Heart left ventricle (tissue), 16 donors: ENCODE measurements at regions not wholly inside any gene's neighbourhood (a gene's known extent, or its start where the extent isn't known, plus 50 kb on each side); places are given as distances from the start of the nearest gene placed in this dataset.

Experiments used
- ATAC-seq, 4 donors: fragments of 200-7000 bp; cut with Tn5 transposase; one replicate each; pipeline ENCODE4 v1.9.1; 2020 to 2022; ENCODE audit warnings: moderate library complexity in 4 of 4, mild to moderate bottlenecking in 3 of 4, moderate number of reproducible peaks in 1 of 4
- DNase-seq, 5 donors: peaks; one replicate each; pipeline ENCODE4 v3.0.0-alpha.2; 2020
- H3K27ac ChIP-seq, 12 donors: fragments of 200-600 bp; sonication (generic) in 4 of 12; one replicate each; pipeline versions ENCODE4 v1.5.0 to v1.8.0; 2016 to 2022; ENCODE audit warnings: mild to moderate bottlenecking in 2 of 12
- H3K27me3 ChIP-seq, 9 donors: fragments of 200-600 bp; sonication (generic) in 2 of 9; one replicate each; pipeline versions ENCODE4 v1.5.1 to v1.8.0; 2016 to 2022; ENCODE audit warnings: mild to moderate bottlenecking in 3 of 9
- H3K36me3 ChIP-seq, 9 donors: fragments of 200-600 bp; sonication (generic) in 2 of 9; one replicate each; pipeline versions ENCODE4 v1.5.0 to v1.8.0; 2018 to 2022; ENCODE audit warnings: mild to moderate bottlenecking in 2 of 9
- H3K4me1 ChIP-seq, 12 donors: fragments of 200-600 bp; sonication (generic) in 4 of 12; one replicate each; pipeline versions ENCODE4 v1.5.0 to v1.8.0; 2016 to 2022; ENCODE audit warnings: mild to moderate bottlenecking in 3 of 12
- H3K4me3 ChIP-seq, 12 donors: fragments of 200-600 bp; sonication (generic) in 4 of 12; one replicate each; pipeline versions ENCODE4 v1.5.0 to v1.8.0; 2017 to 2022; ENCODE audit warnings: mild to moderate bottlenecking in 9 of 12, moderate library complexity in 4 of 12
- H3K9me3 ChIP-seq, 12 donors: fragments of 200-600 bp; sonication (generic) in 4 of 12; one replicate each; pipeline versions ENCODE4 v1.5.0 to v1.8.0; 2016 to 2022; ENCODE audit warnings: mild to moderate bottlenecking in 1 of 12
- POLR2A ChIP-seq, 2 donors: fragments of 450-650 bp; IDR thresholded peaks; one replicate each; pipeline ENCODE4 v1.6.1; 2017; ENCODE audit warnings: antibody characterized with exemption in 2 of 2, mild to moderate bottlenecking in 2 of 2, moderate library complexity in 2 of 2
- WGBS, 4 donors: extraction: QIAGEN DNeasy Blood & Tissue Kit in 2 of 4; methylation state at CpG; one replicate each; pipeline versions ENCODE4 v1.1.5 to v1.1.7; 2013 to 2018; 5-methylcytosine and 5-hydroxymethylcytosine counted together
- intact Hi-C, 10 donors: fragments of 100-400 bp; cut with DNase I; formaldehyde crosslinking; loops; one replicate each; pipeline versions ENCODE4 v1.11.1 to v1.14.2; 2022
- TF ChIP-seq, protein P1 (sequence below), 12 donors: fragments of 200-600 bp; sonication (generic) in 4 of 12; IDR thresholded peaks; one replicate each; pipeline versions ENCODE4 v1.5.0 to v1.8.0; 2018 to 2022; ENCODE audit warnings: antibody characterized with exemption in 12 of 12, mild to moderate bottlenecking in 5 of 12
- donor health status: ischemic (EF 13 %, LVEDD 7.1; RV severe dilation, severe dysfunction).
- donor health status: healthy with polysubstance abuse.
- donor health status: DM: no; HTN: yes; CAD: no.
- donor health status: DM: no; HTN: no; CAD: no.
- donor health status: ischemic (EF 25% LVEDD 6.9; RV normal size, moderate dysfunction).
- donor health status: ischemic (EF 25% LVEDD 5.7; RV mildly dilated, moderate dysfunction).
- donor health status: healthy.
- donor health status: DM: yes; HTN: yes; CAD: no.
- donor health status: ischemic (EF 35%, LVEDD 5.7; RV mildly dilated, moderate dysfunction).
- donor health status: nonischemic (EF 11% LVEDD 7.7; RV severe dilation, severe dysfunction).
- donor health status: DM: yes; HTN: yes; CAD: no.
- donor health status: PGD.
- donor health status: ischemic (EF 29% LVEDD 5.4; RV normal size, mild dysfunction).
- donor health status: nonischemic (EF 23%, LVEDD 6.1; RV moderate dilation, normal function).

DNA sequence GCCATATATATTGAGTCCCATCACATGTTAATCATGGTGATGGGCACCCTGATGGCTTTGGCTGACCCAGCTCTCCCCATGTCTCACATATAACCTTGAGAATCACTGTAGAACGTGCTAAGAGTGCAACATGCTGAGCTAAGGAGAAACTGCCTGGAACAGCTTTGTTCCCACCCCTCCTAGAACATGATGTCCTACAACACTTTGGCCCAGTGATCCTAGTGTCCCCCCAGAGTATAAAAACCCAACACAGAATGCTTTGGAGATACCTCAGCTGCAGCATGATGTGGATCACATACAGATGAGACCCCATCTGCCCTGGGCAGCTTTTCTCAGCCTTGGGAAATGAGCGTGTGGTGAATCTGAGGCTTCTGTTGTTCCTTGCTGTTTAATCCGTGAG is 343.5 kb downstream of the NFIB start:
- intact Hi-C loops: loop anchor here in 3 of 10 donors (5.0 to 10.0 kb wide), 3 partner anchors 42 to 56 kb away; no protein-coding TSS in a partner anchor
- peak in 3 of 4 donors; percentile 24 to 53 (median 43) for ATAC-seq
- H3K27ac ChIP-seq: peak overlapping the region in 1 of 12 donors; percentile 28
- no peaks in the 10 kb centered on the region for H3K9me3 ChIP-seq
- no peak overlapping the region for H3K4me3 ChIP-seq
- no peak for DNase-seq
- H3K4me1 ChIP-seq: peaks cover 0 to 31% (median 8%) of the 10 kb centered on the region in 12 donors
- H3K27me3 ChIP-seq: no peaks in the 10 kb centered on the region
- WGBS, 4 donors: 77 to 90% (median 80%) methylated on average over 3 of the region's 3 CpGs
- no peaks in the 10 kb centered on the region for H3K36me3 ChIP-seq
- no peak for TF ChIP-seq POLR2A (IDR thresholded peaks at IDR 0.05)
- TF ChIP-seq, protein P1, sequence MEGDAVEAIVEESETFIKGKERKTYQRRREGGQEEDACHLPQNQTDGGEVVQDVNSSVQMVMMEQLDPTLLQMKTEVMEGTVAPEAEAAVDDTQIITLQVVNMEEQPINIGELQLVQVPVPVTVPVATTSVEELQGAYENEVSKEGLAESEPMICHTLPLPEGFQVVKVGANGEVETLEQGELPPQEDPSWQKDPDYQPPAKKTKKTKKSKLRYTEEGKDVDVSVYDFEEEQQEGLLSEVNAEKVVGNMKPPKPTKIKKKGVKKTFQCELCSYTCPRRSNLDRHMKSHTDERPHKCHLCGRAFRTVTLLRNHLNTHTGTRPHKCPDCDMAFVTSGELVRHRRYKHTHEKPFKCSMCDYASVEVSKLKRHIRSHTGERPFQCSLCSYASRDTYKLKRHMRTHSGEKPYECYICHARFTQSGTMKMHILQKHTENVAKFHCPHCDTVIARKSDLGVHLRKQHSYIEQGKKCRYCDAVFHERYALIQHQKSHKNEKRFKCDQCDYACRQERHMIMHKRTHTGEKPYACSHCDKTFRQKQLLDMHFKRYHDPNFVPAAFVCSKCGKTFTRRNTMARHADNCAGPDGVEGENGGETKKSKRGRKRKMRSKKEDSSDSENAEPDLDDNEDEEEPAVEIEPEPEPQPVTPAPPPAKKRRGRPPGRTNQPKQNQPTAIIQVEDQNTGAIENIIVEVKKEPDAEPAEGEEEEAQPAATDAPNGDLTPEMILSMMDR (IDR thresholded peaks at IDR 0.05): no peak

DNA sequence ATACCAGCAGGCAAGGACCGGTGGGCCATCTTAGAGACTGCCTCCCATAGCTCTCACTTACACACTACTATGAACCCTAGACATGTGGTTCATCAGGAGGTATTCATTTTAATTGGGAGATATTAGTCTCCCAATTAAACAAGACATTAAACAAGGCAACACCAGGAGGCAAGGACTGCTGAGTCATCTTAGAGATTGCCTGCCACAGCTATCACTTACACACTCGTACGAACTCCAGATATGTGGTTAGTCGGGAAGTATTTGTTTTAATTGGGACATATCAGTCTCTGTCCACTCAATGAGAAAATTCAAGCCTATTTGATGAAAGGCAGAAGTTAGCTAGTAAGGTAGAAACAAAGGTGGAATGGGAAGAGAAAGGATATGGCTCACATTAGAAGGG is 343.9 kb downstream of the NFIB start:
- Histone ChIP-seq H3K4me1 (peaks cover 0 to 31% (median 8%) of the 10 kb centered on the region in 12 donors), H3K27me3 (no peaks in the 10 kb centered on the region), H3K9me3 (no peaks in the 10 kb centered on the region), H3K27ac (peak overlapping the region in 1 of 12 donors; percentile 28), H3K4me3 (no peak overlapping the region), H3K36me3 (no peaks in the 10 kb centered on the region)
- DNase-seq: no peak
- 28 to 70% (median 59%) methylated on average over 4 of the region's 4 CpGs for WGBS, 4 donors
- ATAC-seq: peak in 3 of 4 donors; percentile 28 to 58 (median 45)
- intact Hi-C loops: loop anchor here in 3 of 10 donors (5.0 to 10.0 kb wide), 3 partner anchors 42 to 55 kb away; no protein-coding TSS in a partner anchor
- no peak for TF ChIP-seq POLR2A (IDR thresholded peaks at IDR 0.05)
- TF ChIP-seq, protein P1 (IDR thresholded peaks at IDR 0.05): no peak

DNA sequence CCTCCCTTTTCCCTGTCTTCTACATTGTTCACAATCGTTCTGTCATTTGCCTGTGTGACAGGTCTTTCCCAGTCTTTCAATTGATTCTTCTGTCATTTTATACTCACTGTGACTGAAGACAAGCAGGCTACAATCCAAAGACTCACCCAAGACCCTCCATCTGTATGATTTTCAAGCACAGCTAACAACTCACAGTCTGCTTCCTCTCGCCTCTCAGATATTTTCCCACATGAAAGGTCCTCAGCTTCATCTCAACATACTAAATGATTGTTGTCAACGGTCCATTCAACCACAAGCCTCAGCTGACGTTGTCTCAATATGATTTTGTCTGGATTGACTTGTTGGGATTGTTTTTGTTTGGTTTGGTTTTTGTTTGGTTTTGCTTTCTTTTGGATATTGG is 346.5 kb downstream of the NFIB start:
- Histone ChIP-seq H3K36me3 (no peaks in the 10 kb centered on the region), H3K4me3 (no peak overlapping the region), H3K27me3 (no peaks in the 10 kb centered on the region), H3K9me3 (no peaks in the 10 kb centered on the region), H3K27ac (no peak overlapping the region), H3K4me1 (peaks cover 0 to 30% (median 8%) of the 10 kb centered on the region in 12 donors)
- intact Hi-C loops: loop anchor here in 2 of 10 donors (10.0 kb wide), 2 partner anchors 47 to 103 kb away; no protein-coding TSS in a partner anchor
- TF ChIP-seq POLR2A (IDR thresholded peaks at IDR 0.05): no peak
- TF ChIP-seq, protein P1 (IDR thresholded peaks at IDR 0.05): no peak
- 74 to 84% (median 79%) methylated on average over 4 of the region's 4 CpGs for WGBS, 4 donors
- ATAC-seq (no peak), DNase-seq (no peak)

DNA sequence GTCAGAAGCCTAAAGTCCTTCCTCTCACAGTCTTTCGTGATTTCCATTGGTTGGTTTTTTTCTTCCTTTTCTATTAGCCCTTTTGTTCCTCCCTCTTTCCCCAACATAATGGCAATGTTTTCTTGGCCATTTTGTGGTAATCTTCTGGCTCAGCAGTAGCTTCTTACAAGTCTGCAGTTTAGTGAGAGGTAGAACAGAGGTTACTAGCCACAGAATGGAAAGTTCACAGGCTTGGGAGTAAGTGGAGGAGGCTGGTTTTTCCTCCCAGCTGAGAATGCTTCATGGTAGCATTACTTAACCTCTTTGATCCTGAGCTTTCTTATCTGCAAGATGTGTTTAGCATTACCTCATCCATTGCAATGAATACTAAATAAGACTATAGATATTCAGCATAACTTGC is 346.9 kb downstream of the NFIB start:
- DNase-seq (no peak), ATAC-seq (no peak)
- WGBS, 4 donors: 92 to 100% (median 97%) methylated on average over 1 of the region's 1 CpG
- Histone ChIP-seq H3K36me3 (no peaks in the 10 kb centered on the region), H3K27me3 (no peaks in the 10 kb centered on the region), H3K9me3 (no peaks in the 10 kb centered on the region), H3K27ac (no peak overlapping the region), H3K4me1 (peaks cover 0 to 30% (median 8%) of the 10 kb centered on the region in 12 donors), H3K4me3 (no peak overlapping the region)
- TF ChIP-seq, protein P1 (IDR thresholded peaks at IDR 0.05): no peak
- TF ChIP-seq POLR2A (IDR thresholded peaks at IDR 0.05): no peak
- intact Hi-C loops: loop anchor here in 2 of 10 donors (10.0 kb wide), 2 partner anchors 48 to 102 kb away; no protein-coding TSS in a partner anchor
